RWPE1 (cell line): ENCODE measurements at regions not wholly inside any gene's neighbourhood (a gene's known extent, or its start where the extent isn't known, plus 50 kb on each side); places are given as distances from the start of the nearest gene placed in this dataset.

Source experiments
- CTCF ChIA-PET: fragments of 350-600 bp; sonication (Branson Sonifier 250); formaldehyde crosslinking; extraction: SDS; loops from one replicate; lab custom pipeline; 2021; lab: Yijun Ruan, JAX
- POLR2A ChIA-PET: fragments of 400-600 bp; formaldehyde crosslinking; extraction: SDS; loops from one replicate; lab custom pipeline; 2020; ENCODE audit warnings: antibody characterized with exemption; ENCODE audit not compliant: low non-redundant PET; lab: Yijun Ruan, JAX
- DNase-seq: peaks from one replicate; pipeline ENCODE4 v3.0.0; 2012; ENCODE audit warnings: low spot score
- H3K27ac ChIP-seq: fragments of 450-650 bp; 2 replicates; pipeline ENCODE4 v1.5.1; 2017
- TF ChIP-seq, protein P1 (sequence below): fragments of 450-650 bp; conservative IDR thresholded peaks from 2 replicates; pipeline ENCODE4 v1.5.1; 2017; ENCODE audit warnings: low read depth, mild to moderate bottlenecking

DNA sequence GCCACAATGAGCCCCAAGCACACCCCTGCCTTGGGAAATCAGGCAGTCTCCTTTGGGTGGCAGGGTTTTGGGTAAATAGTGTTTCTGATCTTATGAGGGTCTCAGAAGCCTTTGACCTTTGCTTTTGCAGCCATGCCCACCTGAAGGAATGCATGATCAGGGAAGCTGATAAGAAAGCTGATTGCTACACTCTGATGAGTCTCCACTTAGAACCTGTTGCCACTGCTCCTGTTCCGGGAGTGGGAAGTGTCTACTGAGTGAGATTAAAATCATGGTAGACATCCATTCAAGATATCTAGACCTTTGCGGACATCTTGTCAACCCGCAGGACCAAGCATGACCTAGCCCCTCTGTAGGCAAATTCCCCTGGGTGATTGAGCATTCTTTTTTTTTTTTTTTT lies 282.6 kb downstream of the SKIDA1 start:
- CTCF ChIA-PET = no interaction called here
- POLR2A ChIA-PET = no interaction called here
- H3K27ac ChIP-seq = no peak overlapping the region
- DNase-seq = no peak
- TF ChIP-seq, protein P1, sequence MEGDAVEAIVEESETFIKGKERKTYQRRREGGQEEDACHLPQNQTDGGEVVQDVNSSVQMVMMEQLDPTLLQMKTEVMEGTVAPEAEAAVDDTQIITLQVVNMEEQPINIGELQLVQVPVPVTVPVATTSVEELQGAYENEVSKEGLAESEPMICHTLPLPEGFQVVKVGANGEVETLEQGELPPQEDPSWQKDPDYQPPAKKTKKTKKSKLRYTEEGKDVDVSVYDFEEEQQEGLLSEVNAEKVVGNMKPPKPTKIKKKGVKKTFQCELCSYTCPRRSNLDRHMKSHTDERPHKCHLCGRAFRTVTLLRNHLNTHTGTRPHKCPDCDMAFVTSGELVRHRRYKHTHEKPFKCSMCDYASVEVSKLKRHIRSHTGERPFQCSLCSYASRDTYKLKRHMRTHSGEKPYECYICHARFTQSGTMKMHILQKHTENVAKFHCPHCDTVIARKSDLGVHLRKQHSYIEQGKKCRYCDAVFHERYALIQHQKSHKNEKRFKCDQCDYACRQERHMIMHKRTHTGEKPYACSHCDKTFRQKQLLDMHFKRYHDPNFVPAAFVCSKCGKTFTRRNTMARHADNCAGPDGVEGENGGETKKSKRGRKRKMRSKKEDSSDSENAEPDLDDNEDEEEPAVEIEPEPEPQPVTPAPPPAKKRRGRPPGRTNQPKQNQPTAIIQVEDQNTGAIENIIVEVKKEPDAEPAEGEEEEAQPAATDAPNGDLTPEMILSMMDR = no peak

DNA sequence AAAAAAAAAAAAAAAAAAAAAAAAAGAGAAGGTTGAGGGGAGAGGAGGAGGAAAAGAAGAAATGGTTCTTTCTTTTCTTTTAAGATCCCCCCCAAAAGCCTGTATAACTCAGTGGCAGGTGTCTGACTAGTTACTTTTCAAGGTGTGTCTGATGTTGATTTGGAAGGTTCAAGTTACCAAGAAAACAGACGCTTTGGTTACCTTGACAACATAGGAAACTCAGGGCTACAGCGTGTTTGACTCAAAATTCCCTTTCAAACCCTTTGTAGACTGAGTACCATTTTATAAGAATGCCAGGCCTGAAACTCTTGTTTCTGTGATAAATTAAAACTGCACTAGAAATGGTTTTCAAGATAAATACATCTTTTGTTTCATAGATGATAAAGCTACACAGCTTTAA lies 286.8 kb downstream of the SKIDA1 start:
- TF ChIP-seq, protein P1 = no peak
- DNase-seq = no peak
- CTCF ChIA-PET = interaction anchor here (0.7 kb wide), 1 partner anchor 66 kb away, joined by 11 read pairs; no protein-coding TSS in a partner anchor
- H3K27ac ChIP-seq = no peak overlapping the region
- POLR2A ChIA-PET = no interaction called here

DNA sequence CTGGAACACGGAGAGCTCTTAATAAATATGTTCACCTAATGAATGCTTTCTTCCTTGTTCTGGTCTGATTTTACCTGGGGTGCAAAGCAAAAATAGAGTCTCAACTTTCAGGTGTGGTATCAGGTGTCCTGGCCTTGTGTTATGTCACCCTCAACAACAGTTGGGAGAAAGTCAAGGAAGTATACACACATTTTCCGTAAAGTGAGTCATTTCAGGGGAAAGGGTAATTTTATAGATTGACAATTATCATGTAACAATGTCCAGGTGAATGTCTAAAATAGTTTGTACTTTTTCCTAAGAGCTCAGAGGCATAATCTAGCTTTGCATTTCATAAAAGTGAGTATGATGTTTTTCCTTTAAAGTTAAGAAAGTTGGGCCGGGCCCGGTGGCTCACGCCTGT lies 287.4 kb downstream of the SKIDA1 start:
- DNase-seq = no peak
- H3K27ac ChIP-seq = no peak overlapping the region
- ChIA-PET POLR2A (no interaction called here), CTCF (no interaction called here)
- TF ChIP-seq, protein P1 = no peak

DNA sequence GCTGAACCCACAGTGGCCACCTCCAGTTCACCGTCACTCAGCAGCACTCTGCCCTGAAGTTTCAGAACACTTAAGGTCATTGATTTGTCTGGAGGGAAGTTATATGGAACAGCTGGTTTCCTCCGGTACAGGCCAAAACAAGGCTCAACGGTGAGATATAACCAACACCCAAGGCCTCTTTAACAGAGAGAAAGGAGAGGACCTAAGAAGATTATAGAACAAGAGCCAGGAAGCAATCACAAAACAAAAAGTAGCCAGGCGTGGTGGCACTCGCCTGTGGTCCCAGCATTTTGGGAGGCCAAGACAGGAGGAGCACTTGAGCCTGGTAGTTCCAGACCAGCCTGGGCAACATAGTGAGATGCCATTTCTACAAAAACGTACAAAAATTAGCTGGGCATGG lies 290.7 kb downstream of the SKIDA1 start:
- CTCF ChIA-PET = no interaction called here
- no peak for DNase-seq

DNA sequence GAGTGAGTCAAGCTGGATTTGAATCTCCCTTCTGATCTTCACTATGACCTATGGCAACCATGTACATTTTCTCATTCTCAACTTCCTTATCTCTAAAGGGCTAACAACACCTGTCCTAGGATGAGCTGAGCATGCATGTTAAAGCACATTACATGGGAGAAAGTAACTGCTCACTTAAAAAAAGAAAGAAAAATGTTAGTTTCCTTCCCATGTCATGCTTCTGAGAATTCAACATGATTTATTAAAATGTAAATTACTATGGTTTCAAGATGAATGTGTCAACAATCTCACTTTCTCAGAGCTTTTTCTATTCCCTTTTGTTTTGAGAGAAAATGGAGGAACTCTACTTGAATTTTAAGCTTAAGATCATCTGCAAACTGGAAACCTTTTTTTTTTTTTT lies 295.3 kb downstream of the SKIDA1 start:
- H3K27ac ChIP-seq = no peak overlapping the region
- TF ChIP-seq, protein P1 = no peak
- DNase-seq = no peak
- CTCF ChIA-PET = interaction anchor here (0.6 kb wide), 1 partner anchor 25 kb away, joined by 4 read pairs; no protein-coding TSS in a partner anchor
- POLR2A ChIA-PET = no interaction called here

More for the DNA sequence above, 290.7 kb downstream of the SKIDA1 start:
- no peak overlapping the region for H3K27ac ChIP-seq
- TF ChIP-seq, protein P1 = no peak
- POLR2A ChIA-PET = no interaction called here

DNA sequence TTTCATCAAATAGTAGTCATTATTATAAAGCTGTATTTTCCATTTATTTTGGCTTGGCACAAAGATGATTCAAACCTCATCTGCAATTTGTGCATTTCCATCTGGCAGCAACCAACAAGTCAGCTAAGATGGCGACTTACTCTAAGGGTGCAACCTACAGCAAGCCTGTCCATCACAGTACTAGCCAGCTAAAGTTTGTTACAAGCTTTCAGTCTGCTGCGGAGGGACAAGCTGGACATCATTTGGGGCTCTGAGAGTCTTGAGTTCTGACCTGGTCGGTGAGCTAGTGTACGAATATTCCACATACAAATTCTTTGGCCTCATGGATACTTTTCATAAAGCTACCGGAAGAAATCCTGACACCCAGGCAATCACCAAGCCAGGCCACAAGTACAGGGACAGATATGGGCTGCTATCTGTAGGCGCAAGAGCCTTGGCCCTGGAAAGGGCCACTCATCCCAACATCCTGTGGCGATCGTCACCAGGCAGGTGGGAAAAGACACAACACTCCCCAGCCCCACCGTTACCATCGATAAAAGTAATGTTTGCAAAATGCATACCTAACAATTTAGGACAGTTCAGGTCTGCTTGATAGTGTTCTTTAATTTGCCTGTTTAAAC lies 307.6 kb downstream of the SKIDA1 start:
- TF ChIP-seq, protein P1 = no peak
- ChIA-PET CTCF (no interaction called here), POLR2A (no interaction called here)
- no peak for DNase-seq
- no peak overlapping the region for H3K27ac ChIP-seq

DNA sequence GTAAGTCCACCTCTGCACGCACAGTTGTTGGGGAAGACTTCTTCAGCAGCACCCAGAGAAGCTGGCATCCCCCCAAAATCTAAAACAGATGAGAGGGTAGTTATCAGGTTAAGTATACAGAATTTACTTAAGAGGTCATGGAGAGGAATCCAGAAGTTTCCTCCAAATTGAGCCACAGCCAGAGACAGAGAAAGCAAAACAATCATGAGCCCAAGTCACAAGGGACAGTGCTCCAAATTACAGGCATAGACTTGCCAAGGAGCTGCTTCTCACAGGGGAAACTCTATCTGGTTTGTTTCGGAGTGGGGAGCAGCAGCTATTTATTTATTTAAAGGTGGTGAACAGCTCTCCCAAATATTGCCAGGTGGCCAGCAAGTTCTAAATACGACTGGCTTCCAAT lies 308.4 kb downstream of the SKIDA1 start:
- no peak for DNase-seq
- ChIA-PET CTCF (no interaction called here), POLR2A (no interaction called here)
- H3K27ac ChIP-seq = no peak overlapping the region
- TF ChIP-seq, protein P1 = no peak
